Activated naive CD4-positive, alpha-beta T cell treated with anti-CD3 and anti-CD28 coated beads, Interleukin-2, amount 50 U/mL, for 16 hours (primary cell): ENCODE measurements at regions not wholly inside any gene's neighbourhood (a gene's known extent, or its start where the extent isn't known, plus 50 kb on each side); places are given as distances from the start of the nearest gene placed in this dataset.

Experiments used
- DNase-seq: peaks from one replicate; pipeline ENCODE4 v3.0.0-alpha.2; 2020

DNA sequence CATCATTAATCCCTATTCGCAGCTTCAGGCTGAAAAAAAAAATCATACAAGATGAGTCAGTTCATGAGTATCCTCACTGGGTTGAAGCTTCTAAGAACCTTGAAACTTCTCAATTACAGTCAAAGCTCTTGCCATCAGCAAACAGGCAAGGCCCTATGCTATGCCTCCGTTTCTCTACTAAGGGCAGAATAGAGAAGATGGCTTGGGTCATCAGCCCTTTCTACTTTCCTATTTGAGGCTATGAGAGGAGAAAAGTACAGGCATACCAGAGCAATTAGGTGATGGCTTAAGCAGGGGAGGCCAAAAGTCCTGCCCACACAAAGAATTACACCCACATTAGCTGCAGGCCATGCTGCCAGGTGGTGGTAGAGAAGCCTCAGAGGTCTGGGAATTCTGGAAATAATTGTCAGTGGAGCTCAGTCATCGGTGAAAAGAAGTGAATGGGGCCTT, 89.0 kb downstream of the MRPL46 start:
- DNase-seq, result no peak

GRCh38 chr15:88377509-88377908, 89.7 kb downstream of the MRPL46 start:
- no peak for DNase-seq

- no peak for DNase-seq
Observed at GRCh38 chr15:88376574-88377174, 90.5 kb downstream of the MRPL46 start.

DNA sequence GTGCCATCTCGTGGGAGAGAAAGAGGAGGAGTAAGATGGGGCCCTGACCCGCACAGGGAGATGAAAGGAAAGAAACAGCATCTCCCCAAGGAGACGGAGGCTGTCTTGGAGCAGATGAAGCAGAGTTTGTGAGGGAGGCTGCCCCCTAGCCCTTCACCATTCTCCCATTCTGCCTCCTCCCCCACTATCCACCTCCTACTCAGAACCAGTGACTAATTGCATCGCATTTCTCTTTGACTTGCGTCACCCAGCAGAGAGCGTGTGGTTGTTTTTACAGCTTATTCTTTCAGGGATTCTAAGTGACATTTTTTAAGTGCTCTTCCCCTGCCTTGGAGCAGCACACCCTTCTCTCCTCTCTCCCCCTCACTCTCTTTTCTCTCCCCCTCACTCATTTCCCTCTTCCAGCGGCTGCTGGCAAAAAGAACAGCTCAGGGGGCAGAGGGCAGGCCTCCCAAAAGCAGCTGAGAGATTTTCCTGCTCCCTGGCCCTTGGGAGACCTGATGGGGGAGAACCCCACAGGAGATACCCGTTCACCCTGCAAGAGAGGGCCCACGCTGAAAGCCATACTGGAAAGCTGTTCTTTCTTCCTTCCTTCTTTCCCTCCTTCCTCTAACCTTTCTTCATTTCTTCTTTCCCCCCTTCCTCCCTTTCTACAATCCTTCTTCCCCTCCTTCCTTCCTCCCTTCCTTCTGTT, 91.8 kb downstream of the MRPL46 start:
- DNase-seq, result no peak

DNA sequence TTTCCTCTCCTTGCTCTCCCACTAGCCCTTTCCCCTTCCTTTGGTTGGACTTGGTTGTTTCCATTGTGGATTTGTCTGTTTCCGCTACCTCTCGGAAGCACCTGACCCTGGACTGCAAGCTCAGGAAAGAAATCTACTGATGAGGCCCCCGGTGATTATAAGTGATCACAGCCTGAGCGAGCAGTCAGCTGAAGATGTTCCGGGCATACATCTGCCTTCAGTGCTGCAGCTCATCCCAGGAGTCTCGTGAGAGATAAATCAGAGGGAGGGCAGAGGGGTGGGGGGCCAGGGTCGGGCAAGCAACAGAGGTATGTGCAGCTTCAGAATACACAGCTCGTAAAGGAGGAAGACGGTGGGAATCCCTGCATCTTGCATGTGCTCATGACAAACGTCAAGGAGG, 102.1 kb downstream of the MRPL46 start:
- DNase-seq, result no peak

GRCh38 chr15:88348579-88349230, 92.2 kb upstream of the NTRK3 start:
- no peak for DNase-seq

DNA sequence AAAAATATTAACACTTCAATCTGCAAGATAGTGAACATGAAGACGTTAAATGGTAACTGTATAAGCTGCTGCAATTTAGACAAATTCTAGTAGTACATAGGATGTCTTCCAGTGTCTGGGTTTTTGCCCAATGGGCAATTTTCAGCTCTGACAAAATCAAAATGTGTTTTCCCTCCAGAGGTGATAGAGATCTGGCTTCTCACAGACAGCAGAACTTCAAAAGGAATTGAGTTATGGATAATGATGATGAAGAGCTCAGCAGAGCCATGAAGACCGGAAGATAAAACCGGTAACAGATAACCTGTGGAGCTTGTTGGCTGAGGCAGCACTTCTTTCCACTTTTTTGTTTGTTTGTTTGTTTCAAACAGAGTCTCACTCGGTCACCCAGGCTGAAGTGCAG, 89.4 kb upstream of the NTRK3 start:
- DNase-seq, result no peak

DNA sequence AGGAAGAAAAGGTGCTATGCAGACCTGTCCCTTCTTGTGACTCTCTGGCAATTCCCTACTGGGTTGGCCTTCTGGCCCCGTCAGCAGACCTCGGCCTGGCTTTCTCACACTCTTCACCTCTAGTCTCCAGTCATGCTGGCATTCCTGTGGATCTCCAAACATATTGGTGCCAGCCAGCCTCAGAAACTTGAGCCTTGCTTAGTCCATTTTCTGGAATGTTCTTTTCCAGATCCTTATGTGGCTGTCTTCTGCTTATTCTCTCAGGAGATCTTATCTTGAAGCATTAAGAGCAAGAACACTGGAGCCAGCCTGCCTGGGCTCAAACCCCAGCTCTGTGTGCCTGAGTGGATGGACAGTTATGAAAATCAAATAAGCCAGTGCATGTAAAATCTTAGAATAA, 88.2 kb upstream of the NTRK3 start:
- DNase-seq, result no peak

- no peak for DNase-seq
Observed at GRCh38 chr15:88342666-88343065, 86.1 kb upstream of the NTRK3 start.

DNA sequence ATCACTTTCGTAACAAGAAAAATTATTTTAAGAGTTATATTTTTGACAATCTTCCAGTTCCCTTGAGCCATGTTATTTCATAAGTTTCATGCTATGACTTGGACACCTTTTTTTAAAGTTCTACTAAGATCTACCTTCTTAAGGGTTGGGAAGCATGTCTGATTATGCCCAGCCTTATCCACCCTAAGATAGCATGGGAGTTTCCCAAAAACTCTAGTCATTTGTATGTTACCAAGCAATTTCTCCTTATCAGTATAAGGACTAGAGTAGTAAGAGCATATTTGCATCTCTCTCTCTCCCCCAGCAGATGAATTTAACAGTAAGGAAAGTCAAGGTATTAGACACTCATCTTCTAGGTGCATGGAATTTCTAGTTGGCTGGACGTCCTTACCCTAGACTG, 85.1 kb upstream of the NTRK3 start:
- no peak for DNase-seq

GRCh38 chr15:88341006-88341405, 84.5 kb upstream of the NTRK3 start:
- DNase-seq, result no peak

GRCh38 chr15:88337993-88338392, 81.5 kb upstream of the NTRK3 start:
- DNase-seq, result no peak

DNA sequence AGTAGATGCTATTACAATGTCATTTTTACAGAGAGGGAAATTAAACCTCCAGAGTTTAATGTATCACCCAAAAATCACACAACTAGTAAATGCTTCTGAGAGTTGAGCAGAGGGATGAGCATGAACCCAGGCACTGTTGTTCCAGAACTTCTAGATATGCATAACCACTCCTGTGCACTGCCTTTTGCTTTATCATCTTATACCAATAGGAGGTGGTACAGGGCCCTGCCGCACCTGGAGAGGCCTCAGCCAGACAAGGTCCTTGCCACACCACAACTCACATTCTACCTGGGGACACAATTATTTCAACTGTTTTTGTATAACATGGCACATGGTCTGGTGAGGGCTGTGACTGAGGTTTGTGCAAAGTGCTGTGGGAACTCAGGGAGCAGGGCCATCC, 78.5 kb upstream of the NTRK3 start:
- no peak for DNase-seq

GRCh38 chr15:88334436-88334835, 77.9 kb upstream of the NTRK3 start:
- DNase-seq, result no peak

- peak; percentile 34 for DNase-seq
Observed at GRCh38 chr15:88331291-88331690, 74.8 kb upstream of the NTRK3 start.

DNA sequence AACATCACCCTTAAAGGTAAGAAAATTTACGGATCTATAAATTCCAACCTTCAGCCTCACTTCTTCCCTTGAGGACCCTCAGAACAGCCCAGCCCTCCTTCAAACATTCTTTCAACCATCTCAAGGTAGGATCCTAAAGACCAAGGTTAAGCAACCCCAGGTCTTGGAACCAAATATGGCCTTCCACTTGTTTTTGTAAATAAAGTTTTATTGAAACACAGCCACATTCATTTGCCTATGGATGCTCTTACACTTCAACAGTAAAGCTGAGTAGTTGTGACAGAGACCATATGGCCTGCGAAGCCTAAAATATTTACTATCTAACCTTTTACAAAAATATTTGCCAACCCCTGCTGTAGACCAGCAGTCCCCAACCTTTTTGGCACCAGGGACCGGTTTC, 70.4 kb upstream of the NTRK3 start:
- no peak for DNase-seq

GRCh38 chr15:88324741-88325065, 68.2 kb upstream of the NTRK3 start:
- no peak for DNase-seq

GRCh38 chr15:88323976-88324740, 67.6 kb upstream of the NTRK3 start:
- DNase-seq, result no peak

DNA sequence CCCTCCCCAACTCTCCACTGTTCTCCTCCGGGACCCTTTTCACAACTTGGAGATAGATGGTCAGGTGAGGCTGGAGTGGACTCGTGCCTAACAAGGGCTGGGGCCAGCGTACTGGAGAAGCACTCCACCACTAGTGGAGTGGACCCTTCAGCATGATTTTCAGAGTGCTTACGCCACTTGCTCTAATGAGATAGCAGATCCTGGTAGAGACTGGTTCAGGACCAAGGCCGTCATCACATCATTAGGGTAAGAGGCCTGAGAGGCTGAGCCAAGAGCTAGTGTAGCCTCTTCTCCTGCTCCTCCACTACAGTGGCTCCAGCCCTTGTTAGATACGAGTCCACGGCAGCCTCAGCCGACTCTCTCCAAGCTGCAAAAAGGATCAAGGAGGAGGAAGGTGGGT, 66.9 kb upstream of the NTRK3 start:
- DNase-seq, result no peak

DNA sequence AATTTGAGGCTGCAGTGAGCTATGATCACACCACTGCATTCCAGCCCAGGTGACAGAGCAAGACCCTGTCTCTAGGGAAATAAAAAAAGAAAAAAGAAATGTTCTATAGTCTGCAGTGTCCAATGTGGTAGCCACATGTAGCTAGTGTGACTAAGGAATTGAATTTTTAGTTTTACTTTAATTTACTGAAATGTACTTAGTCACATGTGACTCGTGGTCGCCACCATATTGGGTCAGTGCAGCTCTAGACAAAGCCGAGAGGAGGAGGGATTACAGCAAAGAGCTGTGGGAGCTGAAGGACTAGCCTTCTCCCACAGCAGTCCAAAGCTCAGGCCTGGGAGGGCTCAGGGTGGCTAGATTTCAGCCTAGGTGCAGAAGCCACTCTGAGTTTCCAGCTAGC, 65.9 kb upstream of the NTRK3 start:
- DNase-seq, result no peak

DNA sequence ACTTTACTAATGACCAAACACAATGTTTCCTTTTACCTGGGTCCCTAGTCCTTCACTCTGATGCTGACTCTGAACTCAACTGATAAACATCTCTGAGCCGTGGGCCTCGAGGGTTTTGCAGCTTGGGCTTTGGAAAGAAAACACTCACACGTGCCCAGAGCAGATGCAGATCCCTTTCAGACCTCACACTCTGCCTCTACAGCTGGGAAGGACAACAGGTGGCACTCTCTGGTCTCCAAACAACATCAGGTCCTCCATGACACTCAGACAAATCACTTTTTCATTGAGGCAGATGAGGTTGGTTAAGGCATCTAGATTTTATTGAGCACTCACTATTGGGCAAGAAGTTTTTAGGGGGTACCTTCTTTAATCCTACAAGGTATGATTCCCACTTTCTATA, 64.7 kb upstream of the NTRK3 start:
- no peak for DNase-seq

GRCh38 chr15:88316586-88316985, 60.0 kb upstream of the NTRK3 start:
- no peak for DNase-seq

DNA sequence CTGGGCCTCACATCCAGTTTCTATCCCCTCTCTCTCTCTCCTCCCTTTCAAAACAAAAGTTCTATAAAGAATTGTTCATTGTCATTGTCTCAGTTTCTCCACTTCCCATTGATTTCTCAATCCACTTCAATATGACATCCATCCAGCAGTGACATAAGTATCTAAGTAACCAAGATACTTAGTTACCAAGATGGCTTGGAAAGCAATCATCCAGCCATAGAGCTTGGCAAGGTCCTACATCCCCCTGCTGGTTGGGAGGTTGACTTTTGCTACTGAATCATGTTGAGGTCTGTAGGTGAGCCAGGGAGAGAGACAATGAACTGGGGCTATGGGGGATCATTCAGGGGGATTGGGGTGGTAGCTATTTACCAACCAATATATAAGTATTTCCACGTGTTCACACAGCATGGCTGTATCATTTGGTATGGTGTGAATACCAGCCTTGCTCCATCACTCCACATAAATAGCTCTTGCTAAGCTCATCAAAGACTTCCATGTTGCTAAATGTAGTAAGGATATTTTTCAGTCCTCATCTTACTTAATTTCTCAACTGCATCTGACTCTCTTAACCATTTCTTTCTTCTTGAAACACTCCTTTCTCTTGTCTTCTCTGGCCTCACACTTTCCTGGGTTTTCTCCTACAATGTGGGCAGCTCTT, 58.8 kb upstream of the NTRK3 start:
- DNase-seq, result no peak
